GM19023 (cell line): ENCODE measurements at regions not wholly inside any gene's neighbourhood (a gene's known extent, or its start where the extent isn't known, plus 50 kb on each side); places are given as distances from the start of the nearest gene placed in this dataset.
"Not testable (repeated sequence)": the region's sequence is repeated elsewhere in the genome, so short reads cannot be mapped to it uniquely, and the experiment has no call there.

ENCODE experiments used
- ATAC-seq: cut with Tn5 transposase; IDR thresholded peaks from one replicate; pipeline ENCODE4 v1.9.1; 2021; ENCODE audit warnings: mild to moderate bottlenecking, moderate library complexity; ENCODE audit not compliant: unreplicated experiment

DNA sequence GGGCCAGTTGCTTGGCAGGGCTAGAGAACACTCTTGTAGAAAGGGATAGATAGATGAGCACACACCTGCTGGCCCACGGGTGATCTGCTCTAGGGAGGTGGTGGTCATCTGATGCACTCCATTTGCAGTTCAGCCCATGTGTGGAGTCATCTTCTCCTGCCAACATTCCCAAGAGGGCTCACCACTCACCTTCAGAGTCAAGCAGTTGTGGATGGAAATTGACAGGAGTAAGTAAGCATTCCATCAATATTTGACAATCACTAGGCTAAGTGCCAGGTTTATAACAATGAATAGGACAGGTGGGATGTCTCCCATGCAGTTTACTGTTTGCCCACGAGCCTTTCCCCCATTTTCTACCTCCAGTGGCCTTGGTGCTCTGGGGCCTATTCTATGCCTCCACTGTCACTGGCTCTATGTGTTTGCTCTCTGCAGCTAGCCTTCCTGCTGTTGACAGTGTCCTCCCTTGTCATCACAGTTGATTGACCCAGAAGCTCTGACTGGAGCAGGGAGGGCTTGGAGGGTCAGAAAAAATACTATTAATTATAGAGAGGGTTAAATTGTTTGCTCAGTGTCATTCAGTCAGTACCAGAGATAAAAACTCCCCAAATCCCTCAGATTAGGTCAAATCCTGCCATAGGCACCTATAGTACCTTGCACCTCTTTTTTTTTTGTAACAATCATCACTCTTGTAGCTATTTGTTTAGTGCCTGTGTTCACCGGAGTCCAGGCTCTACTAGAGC, 134.6 kb upstream of the PZP start:
- no peak for ATAC-seq

- ATAC-seq, result no peak
Measured at GRCh38 chr12:9341260-9341585, 133.0 kb upstream of the PZP start.

GRCh38 chr12:9340422-9341259, 132.4 kb upstream of the PZP start:
- no peak for ATAC-seq

GRCh38 chr12:9337656-9338055, 129.5 kb upstream of the PZP start:
- no peak for ATAC-seq

- ATAC-seq, result not testable (repeated sequence)
Measured at GRCh38 chr12:9336375-9337011, 128.3 kb upstream of the PZP start.

- no peak for ATAC-seq
Measured at GRCh38 chr12:9335867-9336266, 127.7 kb upstream of the PZP start.

DNA sequence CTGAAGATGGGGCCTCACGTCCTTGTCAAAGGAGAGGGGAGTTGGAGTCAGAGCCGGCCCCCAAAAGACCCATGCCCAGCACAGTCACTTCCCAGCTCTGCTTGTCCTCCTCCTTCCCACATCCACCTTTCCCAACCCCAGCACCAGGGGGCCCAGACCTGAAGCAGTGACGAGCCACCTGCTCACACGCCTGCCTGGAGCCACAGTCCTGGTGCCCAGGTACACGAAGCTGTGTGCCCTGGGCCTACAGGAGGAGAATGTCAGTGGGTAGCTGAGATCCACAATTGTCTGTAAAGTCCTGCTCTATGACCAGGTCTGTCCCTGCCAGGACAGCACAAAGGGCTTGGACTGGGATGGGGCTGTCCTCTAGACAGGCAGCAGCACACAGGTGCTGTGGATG, 126.8 kb upstream of the PZP start:
- no peak for ATAC-seq

DNA sequence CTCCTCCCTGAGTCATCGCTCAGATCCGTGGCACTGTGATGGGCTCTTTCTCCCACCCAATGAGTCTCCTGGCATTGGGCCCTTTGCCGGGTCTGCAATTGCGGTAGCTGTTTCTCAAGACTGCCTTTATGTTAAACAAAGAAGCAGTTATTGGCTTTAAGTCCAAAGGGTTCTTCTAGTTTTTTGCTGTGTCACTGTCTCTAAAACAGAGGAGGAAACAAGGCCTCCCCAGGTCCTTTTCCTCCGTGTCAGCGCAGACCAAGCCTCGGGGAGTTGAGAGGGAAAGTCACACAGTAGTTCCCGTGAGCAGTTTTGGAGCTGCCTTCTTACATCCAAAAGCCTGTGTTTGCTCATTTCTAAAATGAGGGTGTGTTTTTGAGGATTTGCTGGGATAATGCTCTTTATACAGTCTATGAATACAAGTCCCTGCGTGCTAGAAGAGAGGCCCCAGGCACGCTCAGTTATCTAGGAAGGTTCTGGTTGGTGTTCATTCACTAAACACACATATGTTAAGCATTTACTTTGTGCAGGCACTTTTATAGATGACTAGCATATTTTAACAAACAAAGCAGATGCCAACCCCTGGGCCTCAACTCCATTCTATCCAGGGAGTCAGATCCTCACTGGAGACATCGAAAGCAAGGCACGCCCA, 126.0 kb upstream of the PZP start:
- no peak for ATAC-seq

- ATAC-seq, result no peak
Measured at GRCh38 chr12:9333161-9333560, 125.0 kb upstream of the PZP start.

GRCh38 chr12:9332564-9332963, 124.4 kb upstream of the PZP start:
- no peak for ATAC-seq

DNA sequence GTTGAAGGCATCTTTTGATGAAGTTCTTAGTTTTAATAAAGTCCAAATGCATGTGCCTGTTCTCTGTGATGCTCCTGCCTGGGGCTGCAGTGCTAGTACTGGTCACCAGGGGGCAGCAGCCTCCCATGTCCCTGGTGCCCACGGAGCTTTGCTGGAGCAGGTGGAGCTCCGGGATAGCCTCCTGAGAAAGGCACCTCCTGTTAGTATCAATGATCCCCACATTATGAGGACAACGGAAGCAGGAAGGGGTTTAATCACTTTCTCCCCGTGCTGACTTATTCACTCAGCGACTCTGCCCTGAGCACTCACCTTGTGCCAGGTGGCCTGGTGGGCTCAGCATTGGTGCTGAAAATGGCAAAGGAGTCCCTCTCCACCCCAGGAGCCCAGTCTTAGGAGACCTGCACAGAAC, 123.0 kb upstream of the PZP start:
- peak; percentile 64 for ATAC-seq

GRCh38 chr12:9329019-9329418, 120.8 kb upstream of the PZP start:
- no peak for ATAC-seq

DNA sequence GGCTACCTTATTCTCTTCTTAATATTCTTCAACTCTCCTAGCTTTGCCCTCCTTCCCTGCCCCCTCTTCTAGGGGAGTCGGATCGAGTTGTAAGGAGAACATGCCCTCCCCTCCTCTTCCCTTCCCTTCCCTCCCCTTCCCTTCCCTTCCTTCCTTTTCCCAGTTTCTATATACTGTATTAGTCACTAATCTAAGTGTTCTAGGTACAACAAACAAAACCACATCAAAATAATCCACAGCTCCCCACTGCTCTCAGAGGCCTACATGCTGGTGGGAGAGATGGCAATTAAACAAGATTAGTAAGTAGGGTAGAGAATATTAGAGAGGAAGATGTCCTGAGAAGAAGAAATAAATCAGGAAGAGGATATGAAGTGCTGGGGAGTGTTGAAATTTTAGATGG, 119.9 kb upstream of the PZP start:
- no peak for ATAC-seq

DNA sequence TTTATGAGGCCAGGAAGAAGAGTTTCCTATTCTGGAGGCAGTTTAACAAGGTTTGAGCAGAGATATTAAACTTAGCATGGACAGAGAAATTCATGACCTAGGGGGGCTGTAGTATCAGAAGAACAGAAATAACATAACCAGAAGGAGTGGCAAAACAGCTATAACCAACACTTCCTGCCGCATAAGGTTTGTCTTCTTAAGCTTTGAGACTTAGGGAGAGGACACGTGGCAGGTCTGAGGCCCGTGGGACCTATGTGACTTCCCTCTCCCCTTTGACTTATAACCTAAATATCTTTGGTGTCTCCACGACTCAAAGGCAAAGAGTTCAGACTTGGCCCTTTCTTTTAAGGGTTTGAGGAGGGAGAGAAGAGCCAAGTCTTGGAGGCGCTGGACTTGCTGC, 119.1 kb upstream of the PZP start:
- ATAC-seq, result no peak

- not testable (repeated sequence) for ATAC-seq
Measured at GRCh38 chr12:9326849-9327248, 118.7 kb upstream of the PZP start.

GRCh38 chr12:9326085-9326484, 117.9 kb upstream of the PZP start:
- ATAC-seq, result no peak

- no peak for ATAC-seq
Measured at GRCh38 chr12:9325471-9325870, 117.3 kb upstream of the PZP start.

DNA sequence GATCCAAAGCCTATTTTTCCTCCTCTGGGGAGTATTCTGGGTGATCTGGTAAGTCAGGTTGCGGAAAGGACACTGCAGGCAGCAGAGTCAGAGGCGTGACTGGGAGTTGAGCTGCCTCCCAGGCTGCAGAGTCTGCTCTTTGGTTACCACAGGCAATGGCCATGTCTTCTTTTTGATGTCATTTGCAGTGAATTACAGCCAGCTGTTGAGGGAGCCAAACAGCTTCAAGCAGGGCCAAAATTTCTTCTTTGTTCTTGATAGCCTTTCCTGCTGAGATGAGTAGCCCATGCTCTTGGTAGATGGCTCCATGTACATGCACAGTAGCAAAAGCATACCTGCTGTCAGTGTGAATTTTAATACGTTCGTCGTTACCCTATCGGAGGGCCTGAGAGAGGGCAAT, 116.6 kb upstream of the PZP start:
- ATAC-seq, result no peak

DNA sequence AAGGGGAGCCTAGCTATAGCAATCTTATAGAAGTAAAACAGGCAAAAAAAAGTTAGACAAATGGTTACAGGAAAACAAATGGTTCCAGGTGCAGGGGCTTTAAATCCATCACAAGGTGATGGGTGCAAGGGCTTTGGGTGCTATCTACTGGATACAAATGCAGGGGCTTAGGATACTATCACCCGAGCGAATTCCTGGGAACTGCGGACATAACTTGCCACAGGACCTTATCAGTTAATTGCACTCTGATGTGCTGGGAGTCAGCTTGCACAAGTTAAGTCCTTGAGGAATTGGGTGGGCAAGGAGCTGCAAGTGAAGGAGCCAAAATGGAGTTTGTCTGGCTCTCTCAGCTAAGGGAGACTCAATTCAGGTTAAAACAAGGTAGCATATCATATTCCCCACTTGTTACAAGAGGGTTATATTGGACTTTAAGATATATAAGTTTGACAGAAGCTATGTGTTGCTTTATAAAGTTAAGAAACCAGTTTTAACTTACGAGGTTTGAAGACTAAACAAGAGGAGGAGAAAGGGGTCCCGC, 115.0 kb upstream of the PZP start:
- no peak for ATAC-seq

DNA sequence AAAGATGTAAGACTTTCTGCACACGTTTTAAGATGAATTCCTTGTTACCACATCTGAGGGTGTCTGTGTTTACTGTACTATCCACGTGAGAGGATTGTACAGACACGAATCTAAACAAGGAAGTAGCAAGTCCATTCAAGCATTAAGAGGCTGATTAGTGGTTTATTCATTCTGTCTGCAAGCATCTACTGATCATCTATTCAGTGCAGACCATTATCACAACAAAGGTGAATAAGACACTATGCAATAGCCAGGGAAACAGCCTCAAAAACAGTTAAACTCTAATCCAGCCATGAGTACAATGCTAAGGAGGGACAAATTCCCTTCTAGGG, 111.6 kb upstream of the PZP start:
- ATAC-seq, result no peak

DNA sequence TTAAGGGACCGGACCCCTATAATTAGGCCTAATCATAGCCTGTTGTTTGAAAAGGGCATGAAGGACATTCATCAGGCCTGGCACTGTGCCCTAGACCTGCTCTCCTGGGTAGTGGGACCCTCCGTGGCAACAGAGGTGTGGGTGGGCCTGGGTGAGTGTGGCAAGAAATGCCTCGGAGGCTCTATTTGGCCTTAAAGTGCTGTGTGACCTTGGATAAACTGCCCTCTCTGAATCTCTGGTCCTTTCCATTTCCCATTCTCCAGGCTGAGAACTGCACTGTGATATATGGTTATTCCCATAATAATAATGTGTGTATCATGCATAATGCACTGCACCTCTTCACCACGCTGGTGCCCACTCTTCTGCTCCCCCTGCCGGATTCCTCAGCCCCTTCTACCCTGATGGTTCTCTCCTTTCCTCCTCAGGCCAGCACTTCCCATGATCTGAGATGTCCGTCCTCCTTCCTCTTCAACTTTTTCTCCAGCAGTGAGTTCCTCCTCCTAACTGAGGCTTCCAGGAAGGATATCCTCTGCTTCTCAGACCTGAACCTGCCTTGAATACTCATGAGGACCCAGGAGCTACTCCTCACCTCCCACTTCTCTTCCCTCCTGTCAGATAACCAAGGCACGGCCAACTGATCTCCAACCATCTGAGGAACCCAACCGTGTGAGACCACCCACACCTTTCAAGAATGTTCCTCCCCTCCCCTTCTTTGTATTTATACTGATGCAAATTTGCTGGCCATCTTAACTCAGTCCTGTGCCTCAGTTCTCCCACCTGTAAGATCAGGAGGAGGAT, 111.0 kb upstream of the PZP start:
- ATAC-seq, result no peak
